Retinal pigment epithelial cell (primary cell): ENCODE measurements at regions not wholly inside any gene's neighbourhood (a gene's known extent, or its start where the extent isn't known, plus 50 kb on each side); places are given as distances from the start of the nearest gene placed in this dataset.

Experiments used
- DNase-seq: peaks from one replicate; pipeline ENCODE4 v3.0.0-alpha.2; 2010; ENCODE audit warnings: low read depth
- H3K4me3 ChIP-seq: 2 replicates; pipeline ENCODE4 v1.5.1; 2011; ENCODE audit warnings: mild to moderate bottlenecking, low read length, control low read depth, moderate library complexity
- TF ChIP-seq, protein P1 (sequence below): conservative IDR thresholded peaks from 2 replicates; pipeline ENCODE4 v1.5.1; 2011; ENCODE audit warnings: low read depth, low read length, control low read depth, inconsistent platforms

- no peak overlapping the region for H3K4me3 ChIP-seq
- TF ChIP-seq, protein P1, sequence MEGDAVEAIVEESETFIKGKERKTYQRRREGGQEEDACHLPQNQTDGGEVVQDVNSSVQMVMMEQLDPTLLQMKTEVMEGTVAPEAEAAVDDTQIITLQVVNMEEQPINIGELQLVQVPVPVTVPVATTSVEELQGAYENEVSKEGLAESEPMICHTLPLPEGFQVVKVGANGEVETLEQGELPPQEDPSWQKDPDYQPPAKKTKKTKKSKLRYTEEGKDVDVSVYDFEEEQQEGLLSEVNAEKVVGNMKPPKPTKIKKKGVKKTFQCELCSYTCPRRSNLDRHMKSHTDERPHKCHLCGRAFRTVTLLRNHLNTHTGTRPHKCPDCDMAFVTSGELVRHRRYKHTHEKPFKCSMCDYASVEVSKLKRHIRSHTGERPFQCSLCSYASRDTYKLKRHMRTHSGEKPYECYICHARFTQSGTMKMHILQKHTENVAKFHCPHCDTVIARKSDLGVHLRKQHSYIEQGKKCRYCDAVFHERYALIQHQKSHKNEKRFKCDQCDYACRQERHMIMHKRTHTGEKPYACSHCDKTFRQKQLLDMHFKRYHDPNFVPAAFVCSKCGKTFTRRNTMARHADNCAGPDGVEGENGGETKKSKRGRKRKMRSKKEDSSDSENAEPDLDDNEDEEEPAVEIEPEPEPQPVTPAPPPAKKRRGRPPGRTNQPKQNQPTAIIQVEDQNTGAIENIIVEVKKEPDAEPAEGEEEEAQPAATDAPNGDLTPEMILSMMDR, result no peak
- no peak for DNase-seq
Observed at GRCh38 chr2:79428745-79429144, 84.1 kb upstream of the CTNNA2 start.

DNA sequence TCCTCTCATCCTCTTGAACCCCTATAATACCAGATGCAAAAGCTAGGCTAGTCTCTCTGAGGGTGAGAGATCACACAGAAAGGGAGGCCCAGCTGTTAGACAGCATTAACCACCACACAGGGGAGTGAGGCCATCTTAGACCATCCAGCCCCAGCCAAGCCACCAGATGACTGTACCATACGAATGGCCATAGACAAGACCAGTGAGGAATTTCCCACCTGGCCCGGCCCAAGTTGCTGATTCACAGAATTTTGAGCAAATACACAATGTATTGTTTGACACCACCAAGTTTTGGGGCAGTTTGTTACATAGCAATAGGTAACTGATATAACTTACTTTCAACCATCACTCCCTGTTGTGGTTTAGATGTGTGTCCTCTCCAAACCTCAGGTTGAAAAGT is 98.2 kb upstream of the CTNNA2 start:
- DNase-seq, result no peak
- TF ChIP-seq, protein P1, result no peak
- no peak overlapping the region for H3K4me3 ChIP-seq

DNA sequence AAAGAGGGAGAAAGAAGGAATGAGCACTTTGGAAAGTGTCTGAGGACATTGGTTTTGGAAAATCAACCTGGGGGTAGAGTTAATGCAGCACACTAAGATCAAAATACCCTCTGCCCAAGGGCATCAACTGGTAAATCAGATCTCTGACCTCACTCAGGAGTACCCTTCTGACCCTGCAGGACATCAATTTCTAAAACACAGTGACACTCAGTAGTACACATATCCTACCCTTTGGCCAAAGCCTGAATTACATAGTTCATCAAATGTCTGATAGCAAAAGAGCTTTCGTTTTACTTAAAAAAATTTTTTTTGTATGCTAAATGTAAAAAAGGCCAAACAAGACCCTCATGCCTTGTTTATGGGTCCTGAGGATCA is 118.4 kb upstream of the CTNNA2 start:
- H3K4me3 ChIP-seq, result no peak overlapping the region
- no peak for DNase-seq
- TF ChIP-seq, protein P1, result no peak

- TF ChIP-seq, protein P1, result no peak
- DNase-seq, result no peak
- no peak overlapping the region for H3K4me3 ChIP-seq
Observed at GRCh38 chr2:79393806-79394484, 118.9 kb upstream of the CTNNA2 start.

DNA sequence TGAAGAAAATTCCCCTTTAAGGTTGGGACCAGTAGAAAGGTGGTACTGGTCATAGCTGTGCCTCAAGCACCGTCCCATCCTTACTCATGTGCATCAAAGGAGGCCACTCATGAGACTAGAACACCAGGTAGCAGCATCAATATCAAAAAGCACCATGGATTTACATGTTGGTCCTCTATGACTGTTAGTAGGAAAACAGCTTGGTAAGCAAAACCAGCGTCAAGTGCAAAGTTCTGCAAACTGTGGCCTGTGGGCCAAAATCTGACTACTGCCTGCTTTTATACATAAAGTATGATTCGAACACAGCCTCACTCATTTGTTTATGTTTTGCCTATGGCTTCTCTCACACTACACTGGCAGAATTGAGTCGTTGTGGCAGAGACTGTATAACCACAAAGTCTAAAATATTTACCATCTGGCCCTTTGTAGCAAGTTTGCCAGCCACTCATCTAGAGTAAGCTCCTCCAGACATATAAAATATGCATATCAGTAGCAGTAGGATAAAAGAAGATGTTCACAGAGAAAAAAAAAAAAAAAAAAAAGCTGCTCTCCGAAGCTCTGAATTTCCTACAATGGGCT is 119.7 kb upstream of the CTNNA2 start:
- no peak for DNase-seq
- H3K4me3 ChIP-seq, result no peak overlapping the region
- TF ChIP-seq, protein P1, result no peak

GRCh38 chr2:79389481-79389880 is 123.4 kb upstream of the CTNNA2 start:
- no peak overlapping the region for H3K4me3 ChIP-seq
- TF ChIP-seq, protein P1, result no peak
- DNase-seq, result no peak

GRCh38 chr2:79388024-79388423 is 124.8 kb upstream of the CTNNA2 start:
- no peak for DNase-seq
- no peak overlapping the region for H3K4me3 ChIP-seq
- TF ChIP-seq, protein P1, result no peak
